Left lung (tissue), 4 donors: ENCODE measurements at regions not wholly inside any gene's neighbourhood (a gene's known extent, or its start where the extent isn't known, plus 50 kb on each side); places are given as distances from the start of the nearest gene placed in this dataset.

Source experiments
- ATAC-seq: fragments of 200-7000 bp; cut with Tn5 transposase; one replicate; pipeline ENCODE4 v1.9.1; 2020; ENCODE audit warnings: moderate library complexity
- DNase-seq, 4 donors: peaks; one replicate each; pipeline ENCODE4 v3.0.0-alpha.2; 2013 to 2020
- H3K27ac ChIP-seq, 2 donors: fragments of 200-600 bp; sonication (generic) in 1 of 2; one replicate each; pipeline versions ENCODE4 v1.5.0 to v1.8.0; 2020 to 2021
- H3K27me3 ChIP-seq, 2 donors: fragments of 200-600 bp; sonication (generic) in 1 of 2; one replicate each; pipeline versions ENCODE4 v1.5.0 to v1.8.0; 2020 to 2021
- H3K36me3 ChIP-seq, 2 donors: fragments of 200-600 bp; sonication (generic) in 1 of 2; one replicate each; pipeline versions ENCODE4 v1.5.0 to v1.8.0; 2020 to 2021
- H3K4me1 ChIP-seq, 2 donors: fragments of 200-600 bp; one replicate each; pipeline ENCODE4 v1.8.0; 2021
- H3K4me3 ChIP-seq, 2 donors: fragments of 200-600 bp; sonication (generic) in 1 of 2; one replicate each; pipeline versions ENCODE4 v1.5.0 to v1.8.0; 2020 to 2021; ENCODE audit warnings: mild to moderate bottlenecking in 1 of 2
- H3K9me3 ChIP-seq, 2 donors: fragments of 200-600 bp; sonication (generic) in 1 of 2; one replicate each; pipeline versions ENCODE4 v1.5.0 to v1.8.0; 2020 to 2021
- intact Hi-C, 2 donors: fragments of 100-400 bp; cut with DNase I; formaldehyde crosslinking; loops; one replicate each; pipeline versions ENCODE4 v1.11.2 to v1.14.2; 2022
- TF ChIP-seq, protein P1 (sequence below), 2 donors: fragments of 200-600 bp; sonication (generic) in 1 of 2; IDR thresholded peaks; one replicate each; pipeline versions ENCODE4 v1.5.0 to v1.8.0; 2021; ENCODE audit warnings: antibody characterized with exemption in 2 of 2
- donor health status: DM: no; HTN: yes; CAD: no.
- donor health status: DM: no; HTN: no; CAD: no.

DNA sequence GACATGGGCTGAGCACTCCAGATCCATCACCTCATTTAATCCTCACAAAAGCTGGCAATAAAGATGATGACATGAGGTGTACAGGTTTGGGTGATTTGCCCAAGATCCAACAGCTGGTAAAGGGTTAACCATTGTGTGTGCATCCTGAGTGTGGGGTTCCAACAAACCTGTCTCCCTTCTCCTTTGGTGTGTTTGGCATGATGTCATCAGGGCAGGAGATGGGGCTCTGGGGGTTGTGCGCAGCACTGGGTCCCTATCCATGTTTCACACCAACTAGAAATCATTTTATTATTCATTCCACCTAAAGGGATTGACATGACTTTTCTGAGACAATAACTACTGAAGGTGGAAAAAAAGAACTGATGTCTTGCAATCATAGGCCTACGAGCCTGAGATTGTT, 452.5 kb downstream of the SIPA1L2 start:
- TF ChIP-seq, protein P1, sequence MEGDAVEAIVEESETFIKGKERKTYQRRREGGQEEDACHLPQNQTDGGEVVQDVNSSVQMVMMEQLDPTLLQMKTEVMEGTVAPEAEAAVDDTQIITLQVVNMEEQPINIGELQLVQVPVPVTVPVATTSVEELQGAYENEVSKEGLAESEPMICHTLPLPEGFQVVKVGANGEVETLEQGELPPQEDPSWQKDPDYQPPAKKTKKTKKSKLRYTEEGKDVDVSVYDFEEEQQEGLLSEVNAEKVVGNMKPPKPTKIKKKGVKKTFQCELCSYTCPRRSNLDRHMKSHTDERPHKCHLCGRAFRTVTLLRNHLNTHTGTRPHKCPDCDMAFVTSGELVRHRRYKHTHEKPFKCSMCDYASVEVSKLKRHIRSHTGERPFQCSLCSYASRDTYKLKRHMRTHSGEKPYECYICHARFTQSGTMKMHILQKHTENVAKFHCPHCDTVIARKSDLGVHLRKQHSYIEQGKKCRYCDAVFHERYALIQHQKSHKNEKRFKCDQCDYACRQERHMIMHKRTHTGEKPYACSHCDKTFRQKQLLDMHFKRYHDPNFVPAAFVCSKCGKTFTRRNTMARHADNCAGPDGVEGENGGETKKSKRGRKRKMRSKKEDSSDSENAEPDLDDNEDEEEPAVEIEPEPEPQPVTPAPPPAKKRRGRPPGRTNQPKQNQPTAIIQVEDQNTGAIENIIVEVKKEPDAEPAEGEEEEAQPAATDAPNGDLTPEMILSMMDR (IDR thresholded peaks at IDR 0.05): no peak
- ATAC-seq: no peak
- no peak for DNase-seq
- H3K27ac ChIP-seq: no peak overlapping the region
- H3K4me1 ChIP-seq: no peaks in the 10 kb centered on the region
- H3K27me3 ChIP-seq: no peaks in the 10 kb centered on the region
- H3K4me3 ChIP-seq: no peak overlapping the region
- intact Hi-C loops: no loop called here
- H3K9me3 ChIP-seq: no peaks in the 10 kb centered on the region
- no peaks in the 10 kb centered on the region for H3K36me3 ChIP-seq

DNA sequence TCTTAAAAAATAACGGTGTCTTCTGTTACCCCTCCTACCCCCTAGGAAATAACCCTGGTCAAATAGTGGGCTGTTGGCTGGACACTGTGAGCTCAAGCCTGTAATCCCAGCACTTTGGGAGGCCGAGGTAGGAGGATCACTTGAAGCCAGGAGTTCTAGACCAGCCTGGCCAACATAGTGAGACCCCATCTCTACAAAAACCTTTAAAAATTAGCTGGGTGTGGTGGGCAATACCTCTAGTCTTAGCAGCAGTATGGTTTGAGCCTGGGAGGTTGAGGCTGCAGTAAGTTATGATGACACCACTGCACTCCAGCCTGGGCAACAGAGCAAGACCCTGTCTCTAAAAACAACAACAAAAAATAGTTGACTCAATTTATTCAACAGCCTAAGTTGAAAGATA, 453.7 kb downstream of the SIPA1L2 start:
- TF ChIP-seq, protein P1 (IDR thresholded peaks at IDR 0.05): no peak
- intact Hi-C loops: no loop called here

DNA sequence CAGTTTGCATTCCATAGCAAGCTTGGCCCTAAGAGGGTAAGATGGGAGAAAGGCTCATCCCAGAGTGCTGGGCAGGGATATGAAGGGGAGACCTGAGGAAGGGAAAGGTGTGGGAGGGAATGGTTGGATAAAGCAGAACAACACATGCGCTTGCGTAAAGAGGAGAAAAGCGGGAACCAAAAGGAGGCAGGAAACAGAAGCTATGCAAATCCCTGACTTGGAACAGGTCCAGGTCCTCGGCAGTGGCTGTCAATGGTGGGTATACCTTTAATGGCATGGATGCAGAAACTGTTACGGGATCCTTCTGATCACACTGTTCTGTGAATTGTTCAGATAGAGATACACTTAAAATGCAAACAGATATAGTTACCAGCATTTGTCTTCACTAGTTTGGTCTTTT, 455.6 kb downstream of the SIPA1L2 start:
- no peak overlapping the region for H3K27ac ChIP-seq
- TF ChIP-seq, protein P1 (IDR thresholded peaks at IDR 0.05): no peak
- H3K27me3 ChIP-seq: no peaks in the 10 kb centered on the region
- intact Hi-C loops: no loop called here
- DNase-seq: no peak
- no peaks in the 10 kb centered on the region for H3K36me3 ChIP-seq
- no peaks in the 10 kb centered on the region for H3K4me1 ChIP-seq
- no peaks in the 10 kb centered on the region for H3K9me3 ChIP-seq
- ATAC-seq: no peak
- no peak overlapping the region for H3K4me3 ChIP-seq

More for the DNA sequence above, 453.7 kb downstream of the SIPA1L2 start:
- H3K9me3 ChIP-seq: no peaks in the 10 kb centered on the region
- no peak for ATAC-seq
- no peaks in the 10 kb centered on the region for H3K4me1 ChIP-seq
- H3K27me3 ChIP-seq: no peaks in the 10 kb centered on the region
- no peak overlapping the region for H3K27ac ChIP-seq
- no peak for DNase-seq
- no peak overlapping the region for H3K4me3 ChIP-seq
- H3K36me3 ChIP-seq: no peaks in the 10 kb centered on the region

DNA sequence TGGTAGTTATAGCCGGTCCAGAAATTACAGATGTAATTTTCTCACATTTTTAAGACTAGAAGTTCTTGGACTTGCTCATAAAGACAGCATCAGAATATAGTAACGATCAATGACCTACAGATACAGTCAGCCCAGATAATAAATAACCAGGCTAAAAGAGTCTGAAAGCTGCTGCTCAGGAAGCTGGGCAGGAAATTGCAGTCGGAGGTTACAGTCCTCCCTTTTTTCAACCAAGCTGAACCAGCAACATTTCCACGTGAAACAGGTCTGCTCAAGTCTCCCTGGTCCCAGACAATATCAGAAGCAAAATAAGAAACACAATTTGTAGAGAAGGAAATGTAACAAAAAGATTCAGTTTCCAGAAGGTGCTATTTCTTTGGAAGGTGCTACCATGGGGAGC, 457.4 kb downstream of the SIPA1L2 start:
- no peaks in the 10 kb centered on the region for H3K27me3 ChIP-seq
- H3K36me3 ChIP-seq: no peaks in the 10 kb centered on the region
- no peak overlapping the region for H3K4me3 ChIP-seq
- H3K27ac ChIP-seq: no peak overlapping the region
- ATAC-seq (no peak), DNase-seq (no peak)
- H3K4me1 ChIP-seq: no peaks in the 10 kb centered on the region
- no peaks in the 10 kb centered on the region for H3K9me3 ChIP-seq
- TF ChIP-seq, protein P1 (IDR thresholded peaks at IDR 0.05): no peak
- intact Hi-C loops: no loop called here

DNA sequence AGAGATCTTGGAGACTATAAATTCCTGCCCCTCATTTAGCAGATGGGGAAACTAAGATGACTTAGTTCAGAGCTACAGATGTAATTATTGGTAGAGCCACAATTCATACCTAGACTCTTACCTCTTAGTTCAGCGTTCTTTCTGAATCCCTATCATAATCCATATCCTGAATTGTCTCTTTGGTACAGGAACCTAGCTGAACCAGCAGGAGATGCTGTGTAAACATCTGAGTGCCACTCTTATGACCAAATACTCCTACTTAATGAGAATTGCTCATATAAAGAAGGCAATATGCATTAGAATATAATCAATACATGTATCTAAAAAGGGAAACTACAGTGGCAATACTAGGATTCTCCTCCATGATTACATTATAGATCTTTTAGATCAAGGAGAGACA, 459.0 kb downstream of the SIPA1L2 start:
- DNase-seq: no peak
- Histone ChIP-seq H3K9me3 (no peaks in the 10 kb centered on the region), H3K4me1 (no peaks in the 10 kb centered on the region), H3K27me3 (no peaks in the 10 kb centered on the region), H3K36me3 (no peaks in the 10 kb centered on the region), H3K4me3 (no peak overlapping the region), H3K27ac (no peak overlapping the region)
- intact Hi-C loops: no loop called here
- no peak for ATAC-seq
- TF ChIP-seq, protein P1 (IDR thresholded peaks at IDR 0.05): no peak
